ENCODE measurements at regions not wholly inside any gene's neighbourhood (a gene's known extent, or its start where the extent isn't known, plus 50 kb on each side); places are given as distances from the start of the nearest gene placed in this dataset.

DNA sequence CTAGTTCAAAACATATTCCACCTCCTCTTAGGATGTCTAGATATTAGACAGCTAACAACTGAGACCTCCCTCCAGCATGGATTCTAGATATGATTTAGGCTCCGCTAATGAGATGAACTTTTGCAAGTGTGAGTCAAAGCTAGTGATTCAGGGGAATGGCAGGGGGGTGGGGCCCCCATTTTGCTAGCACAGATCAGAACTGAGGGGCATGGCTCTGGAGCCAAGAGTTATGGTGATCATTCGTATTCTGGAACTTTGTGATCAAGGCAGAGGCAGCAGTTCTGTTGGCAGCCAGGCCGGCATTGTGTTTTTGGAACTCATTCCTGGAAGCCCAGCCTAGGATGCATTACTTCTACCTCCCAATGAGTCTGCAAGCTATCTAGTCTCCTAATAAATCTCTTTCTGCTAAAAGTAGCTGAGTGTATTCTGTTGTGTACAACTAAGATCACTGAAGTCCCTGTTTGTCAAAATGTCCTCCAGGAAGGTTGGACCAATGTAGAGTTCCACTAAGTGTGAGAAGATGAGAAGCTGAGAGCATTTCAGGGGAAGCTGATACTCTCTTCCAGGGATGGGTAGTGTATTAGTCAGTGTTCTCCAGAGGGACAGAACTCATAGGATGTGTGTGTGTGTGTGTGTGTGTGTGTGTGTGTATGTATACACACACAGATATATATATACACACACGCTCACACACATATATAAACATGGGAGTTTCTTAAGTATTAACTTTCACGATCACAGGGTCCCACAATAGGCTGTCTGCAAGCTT lies 312.7 kb downstream of the TLE3 start:
- ChIA-PET CTCF (interaction anchor here (0.7 kb wide), 1 partner anchor 34 kb away, joined by 3 read pairs; no protein-coding TSS in a partner anchor), POLR2A (no interaction called here)

DNA sequence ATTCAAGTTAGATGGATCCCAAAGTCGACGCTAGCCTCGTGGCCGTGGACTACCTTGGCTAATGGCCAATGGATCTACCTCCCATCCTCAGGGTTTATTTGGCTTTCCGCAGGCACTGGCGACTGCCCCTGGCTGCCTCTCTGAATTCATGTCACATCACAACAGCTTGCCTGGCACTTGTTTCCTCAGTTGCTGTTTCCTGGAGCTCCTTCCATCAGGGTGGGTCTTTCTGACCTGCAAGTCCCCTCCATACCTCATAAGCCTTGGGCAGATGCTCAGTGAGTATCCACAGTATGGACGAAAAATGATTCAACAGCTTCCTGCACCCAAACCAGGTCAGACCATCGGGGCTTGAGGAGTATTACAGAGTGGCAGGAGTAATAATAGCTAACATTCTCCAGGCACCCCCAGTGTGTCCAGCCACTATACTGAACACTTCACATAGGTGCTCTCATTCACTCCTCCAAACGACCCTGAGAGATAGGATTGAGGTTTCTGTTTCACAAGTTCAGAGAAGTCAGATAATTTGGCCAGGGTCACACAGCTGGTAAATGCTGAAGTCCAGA lies 311.5 kb downstream of the TLE3 start:
- CTCF ChIA-PET, result no interaction called here
- POLR2A ChIA-PET, result no interaction called here

DNA sequence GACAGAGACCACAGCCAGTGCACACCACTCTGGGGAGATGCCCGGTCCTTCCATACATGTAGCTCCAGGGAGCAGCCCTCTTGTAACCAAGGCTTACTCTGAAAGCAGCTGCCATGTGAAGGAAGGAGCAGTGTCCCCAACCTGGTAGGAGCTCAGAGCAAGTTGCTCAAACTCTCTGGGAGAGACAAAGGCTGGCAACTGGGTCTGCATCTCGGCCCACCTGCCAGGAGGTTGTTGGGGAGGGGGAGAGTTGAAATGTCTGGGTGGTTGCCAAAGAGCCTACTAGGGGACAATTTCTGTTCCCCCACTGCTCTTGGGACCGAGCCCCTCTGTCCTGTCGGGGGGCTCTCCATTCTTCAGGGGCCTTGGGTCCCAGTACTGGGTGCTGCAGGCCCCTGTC lies 309.9 kb downstream of the TLE3 start:
- ChIA-PET POLR2A (no interaction called here), CTCF (no interaction called here)

DNA sequence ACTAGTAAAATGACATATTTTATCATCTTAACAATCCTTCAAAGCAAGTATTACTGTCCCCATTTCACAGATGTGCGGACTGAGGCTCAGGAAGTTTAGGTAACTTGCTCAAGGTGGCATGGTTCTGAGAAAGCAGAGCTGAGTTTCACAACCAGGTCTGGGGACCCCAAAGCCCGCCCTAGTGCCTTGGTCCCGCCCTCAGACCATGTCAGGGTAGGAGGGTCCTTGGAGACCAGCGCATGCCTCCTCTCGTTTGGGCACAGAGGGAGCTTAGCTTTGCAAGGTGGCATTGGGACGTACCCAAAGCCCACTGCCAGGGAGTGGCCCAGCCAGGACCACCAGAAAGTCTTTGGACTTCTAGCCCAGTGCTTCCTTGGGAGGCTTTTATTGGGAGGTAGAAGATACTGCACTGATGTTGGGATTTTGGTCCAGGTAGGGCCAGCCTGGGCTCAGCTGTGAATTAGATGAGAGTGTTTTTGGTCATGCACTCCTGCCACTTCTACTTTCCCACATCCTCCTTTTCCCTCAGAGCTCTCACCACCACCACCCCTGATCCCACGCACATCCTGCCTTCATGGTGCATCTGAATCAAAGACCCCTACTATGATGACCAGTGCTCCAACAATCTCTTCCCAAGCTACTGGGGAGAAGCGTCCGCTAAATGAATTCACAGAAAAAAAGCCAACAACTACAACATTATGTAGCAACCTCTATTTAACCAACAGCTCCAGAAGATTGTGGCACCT lies 307.9 kb downstream of the TLE3 start:
- ChIA-PET CTCF (no interaction called here), POLR2A (no interaction called here)

DNA sequence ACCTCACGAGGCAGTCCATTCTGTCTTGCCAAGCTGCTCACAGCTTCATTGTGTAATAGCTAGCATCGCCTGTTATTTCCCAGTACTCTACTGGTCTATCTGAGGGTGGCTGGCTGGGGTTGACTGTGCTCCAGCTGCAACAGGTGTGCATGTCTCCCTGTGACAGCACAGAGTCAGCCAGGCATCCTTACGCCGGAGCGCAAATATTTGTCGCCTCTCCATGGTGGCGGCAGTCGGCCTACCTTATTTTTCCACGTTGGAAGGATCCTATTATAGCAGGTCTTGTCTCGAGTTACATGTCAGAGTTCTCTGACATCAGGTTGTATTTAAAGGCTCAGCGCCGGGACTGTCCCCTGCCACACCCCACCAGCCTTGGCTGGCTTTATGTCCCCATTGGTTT lies 307.1 kb downstream of the TLE3 start:
- ChIA-PET POLR2A (no interaction called here), CTCF (no interaction called here)

DNA sequence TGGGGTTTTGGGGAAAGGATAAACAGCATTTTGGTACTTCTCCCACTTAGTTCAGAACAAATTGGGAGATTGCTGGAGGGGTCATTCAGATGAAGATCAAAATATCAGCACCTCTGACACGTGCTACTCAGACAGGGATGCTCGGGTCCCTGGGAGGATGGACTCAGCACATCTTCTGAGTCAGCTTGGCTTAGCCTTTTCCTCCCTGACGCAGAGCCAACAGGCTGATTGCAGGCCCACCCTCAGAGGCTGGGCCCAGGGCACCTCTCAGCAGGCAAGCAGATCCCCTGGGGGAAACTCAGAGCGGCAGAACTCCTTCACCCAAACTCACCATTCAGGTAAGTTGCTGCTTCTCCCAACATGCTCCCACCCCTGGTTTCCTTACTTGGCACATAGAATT lies 304.9 kb downstream of the TLE3 start:
- POLR2A ChIA-PET, result no interaction called here

DNA sequence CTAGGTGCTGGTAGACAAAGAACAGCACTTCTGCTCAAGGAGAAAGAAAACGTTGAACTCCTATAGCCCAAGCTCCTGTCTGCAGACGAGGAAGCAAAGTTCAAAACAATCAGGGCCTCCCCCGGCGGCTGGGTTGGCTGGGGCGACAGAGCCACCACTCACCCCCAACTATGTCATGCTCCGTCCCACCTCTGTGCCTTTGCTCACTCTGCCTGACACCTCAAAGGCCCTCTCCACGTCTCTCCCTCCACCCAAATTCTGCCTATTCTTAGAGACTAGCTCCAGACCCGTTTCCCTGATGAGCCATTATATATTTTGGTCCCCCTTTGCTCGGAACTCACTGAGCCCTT lies 304.3 kb downstream of the TLE3 start:
- ChIA-PET POLR2A (no interaction called here), CTCF (no interaction called here)

More for the DNA sequence above, 304.9 kb downstream of the TLE3 start:
- CTCF ChIA-PET, result no interaction called here

DNA sequence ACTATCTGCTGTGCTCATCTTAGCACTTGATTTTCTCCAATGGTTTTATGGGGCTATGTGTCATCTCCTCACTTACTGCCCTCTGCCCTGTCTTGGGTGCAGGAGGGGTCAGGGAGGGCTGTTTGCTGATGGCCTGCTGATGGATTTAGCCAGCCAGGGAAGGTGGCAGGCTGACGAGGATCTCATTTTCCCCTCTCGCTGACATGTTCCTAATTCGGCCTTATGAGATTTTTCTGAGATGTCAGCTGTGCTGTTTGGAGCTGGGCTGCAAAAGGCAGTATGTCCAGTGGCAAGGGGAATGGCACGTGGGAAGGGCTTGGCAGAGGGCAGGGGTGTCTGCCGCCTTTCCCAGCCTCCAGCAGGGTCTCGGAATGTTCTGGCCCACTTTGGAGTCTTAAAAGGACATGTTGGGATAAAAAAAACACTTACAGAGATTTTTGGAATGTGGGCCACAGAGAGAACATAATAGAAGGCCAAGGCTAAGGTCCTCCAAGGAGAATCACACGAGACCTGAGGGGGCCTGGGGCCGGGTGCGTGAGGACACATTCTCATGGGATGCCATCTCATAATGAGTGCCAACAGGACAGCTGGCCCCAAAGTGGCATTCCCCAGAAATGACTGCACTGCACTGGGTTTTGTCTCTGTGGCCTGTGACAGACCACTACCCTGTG lies 303.8 kb downstream of the TLE3 start:
- CTCF ChIA-PET, result no interaction called here
- POLR2A ChIA-PET, result no interaction called here

DNA sequence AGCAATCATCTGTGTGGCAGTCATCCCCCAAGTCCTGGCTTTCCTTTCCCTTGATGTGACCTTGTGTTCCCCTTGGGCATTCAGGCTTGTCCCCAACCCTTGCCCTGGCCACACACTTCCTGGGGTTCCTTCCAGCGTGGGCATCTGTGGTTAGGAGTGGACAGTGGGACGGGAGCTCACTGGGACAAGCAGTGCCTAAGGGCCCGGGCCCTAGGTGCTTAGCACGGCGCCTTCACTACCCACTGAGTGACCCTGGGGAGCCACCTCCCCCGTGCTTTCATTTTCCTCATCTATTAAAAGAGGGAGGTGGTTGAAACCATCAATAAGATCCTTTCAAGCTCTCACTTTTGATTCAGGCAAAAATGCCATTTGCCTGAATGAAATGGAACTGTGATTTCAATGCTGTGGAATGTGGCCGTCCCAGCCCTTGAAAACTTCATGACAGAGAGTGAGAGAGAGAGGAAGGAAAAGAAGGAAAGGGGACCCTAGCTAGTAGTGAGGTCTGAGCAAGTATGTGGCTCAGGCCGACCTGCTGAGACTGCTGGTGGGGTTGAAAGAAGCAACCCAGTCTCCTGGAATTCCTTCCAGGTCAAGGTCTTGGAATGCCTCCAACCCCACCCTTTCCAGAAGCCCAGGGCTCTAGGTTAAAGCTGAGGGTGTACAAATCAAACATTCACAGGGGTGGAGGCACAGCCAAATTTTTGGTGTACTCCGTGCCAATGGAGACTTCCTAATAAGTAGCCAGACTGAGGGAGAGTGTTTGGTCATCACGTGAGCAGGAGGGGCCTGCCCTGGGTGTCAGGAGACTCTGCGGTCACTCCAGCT lies 302.9 kb downstream of the TLE3 start:
- ChIA-PET POLR2A (no interaction called here), CTCF (no interaction called here)

DNA sequence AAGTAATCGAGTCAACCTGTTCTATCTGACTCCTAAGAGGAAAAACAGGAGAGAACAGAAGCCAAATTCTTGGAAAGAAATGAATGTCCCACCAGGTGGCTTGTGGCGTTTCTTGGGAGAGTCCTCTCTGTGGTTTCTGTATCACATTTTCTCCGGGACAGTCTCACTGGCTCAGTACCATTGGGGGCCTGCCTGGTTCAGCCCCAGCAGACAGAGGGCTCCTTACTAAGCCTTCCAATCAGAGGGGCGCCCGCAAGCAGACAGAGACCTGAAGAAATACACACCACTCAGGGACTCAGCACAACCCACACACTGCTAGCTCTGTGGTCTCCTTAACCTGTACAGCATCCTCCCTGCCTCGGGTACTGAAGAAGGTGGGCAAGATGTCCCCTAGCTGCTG lies 302.1 kb downstream of the TLE3 start:
- CTCF ChIA-PET, result no interaction called here
- POLR2A ChIA-PET, result no interaction called here

DNA sequence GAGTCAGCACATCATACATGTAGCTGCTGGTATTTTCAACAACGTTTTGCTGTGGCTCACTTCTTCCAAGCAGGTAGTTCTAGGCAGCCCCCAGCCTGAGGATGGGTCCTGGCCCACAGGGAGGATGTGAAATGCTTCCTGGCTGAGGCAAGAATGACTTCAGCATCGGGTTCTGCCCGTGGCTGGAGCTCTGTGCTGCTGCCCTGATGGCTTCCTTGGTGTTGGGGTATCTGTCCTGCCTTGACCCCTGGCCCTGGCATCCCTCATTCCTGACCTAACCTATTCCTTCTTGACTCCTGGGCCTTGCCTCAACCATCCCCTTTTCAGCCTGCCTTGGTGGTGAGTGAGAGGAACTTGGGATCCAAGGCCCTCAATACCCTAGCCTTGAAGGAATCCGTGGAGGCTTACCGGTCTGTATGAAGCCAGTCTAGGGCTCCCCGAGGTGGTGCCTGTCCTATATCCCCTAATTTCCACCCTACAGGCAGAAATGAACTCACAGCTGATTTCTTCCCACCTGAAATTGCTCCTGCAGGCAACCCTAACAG lies 300.6 kb downstream of the TLE3 start:
- ChIA-PET POLR2A (no interaction called here), CTCF (no interaction called here)

DNA sequence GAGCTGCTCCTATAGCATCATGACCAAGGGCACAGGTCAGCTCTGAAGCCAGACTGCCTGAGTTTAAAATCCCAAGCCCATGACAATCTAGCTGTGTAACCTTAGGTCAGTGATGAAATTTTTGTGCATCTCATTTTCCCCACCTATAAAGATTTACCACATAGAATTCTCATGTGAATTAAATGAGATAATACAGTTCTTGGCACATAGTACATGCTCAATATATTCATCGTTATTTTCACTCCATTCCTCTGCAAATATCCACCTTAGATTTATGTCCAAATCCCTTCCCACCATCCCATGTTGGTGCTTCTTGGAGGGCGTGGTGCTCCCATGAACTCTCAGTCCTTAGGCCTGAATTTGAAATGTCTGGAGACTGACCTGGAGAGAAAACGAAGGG lies 300.1 kb downstream of the TLE3 start:
- ChIA-PET CTCF (no interaction called here), POLR2A (no interaction called here)

DNA sequence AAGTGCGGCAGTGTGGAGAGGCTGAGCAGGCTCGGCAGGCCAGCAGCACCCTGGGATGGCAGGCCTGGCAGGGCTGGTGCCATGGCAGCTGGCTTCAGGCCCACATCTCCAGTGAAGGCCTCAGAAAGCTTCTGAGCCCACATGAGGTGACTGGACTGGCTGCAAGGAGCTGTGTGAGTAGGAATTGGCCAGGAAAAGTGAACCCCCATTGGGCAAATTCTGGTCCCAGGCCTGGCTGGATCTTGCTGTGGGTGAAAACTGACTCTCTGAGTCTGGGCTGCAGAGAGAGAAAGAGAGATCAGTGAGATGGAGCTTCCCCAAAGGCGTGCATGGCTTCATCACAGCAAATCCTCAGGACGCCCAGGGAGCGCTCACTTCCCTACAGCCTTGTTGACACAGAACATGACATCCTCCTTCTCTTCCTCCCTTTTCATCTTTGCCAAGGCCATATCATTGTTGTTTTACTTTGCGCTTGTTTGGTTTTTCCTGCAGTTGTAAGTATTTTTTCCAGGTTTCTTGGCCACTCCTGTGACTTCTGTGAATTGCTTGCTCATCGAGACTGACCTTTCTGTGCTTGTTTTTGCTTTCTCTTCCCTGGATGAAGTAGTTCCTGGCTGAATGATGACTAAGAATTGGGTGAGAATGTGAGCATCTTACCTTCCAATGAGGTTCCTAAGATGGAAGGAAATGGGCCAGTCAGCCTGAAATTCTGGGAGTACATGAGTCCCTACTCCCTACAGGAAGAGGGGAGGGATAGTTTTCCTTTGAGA lies 299.1 kb downstream of the TLE3 start:
- POLR2A ChIA-PET, result no interaction called here
- CTCF ChIA-PET, result no interaction called here

DNA sequence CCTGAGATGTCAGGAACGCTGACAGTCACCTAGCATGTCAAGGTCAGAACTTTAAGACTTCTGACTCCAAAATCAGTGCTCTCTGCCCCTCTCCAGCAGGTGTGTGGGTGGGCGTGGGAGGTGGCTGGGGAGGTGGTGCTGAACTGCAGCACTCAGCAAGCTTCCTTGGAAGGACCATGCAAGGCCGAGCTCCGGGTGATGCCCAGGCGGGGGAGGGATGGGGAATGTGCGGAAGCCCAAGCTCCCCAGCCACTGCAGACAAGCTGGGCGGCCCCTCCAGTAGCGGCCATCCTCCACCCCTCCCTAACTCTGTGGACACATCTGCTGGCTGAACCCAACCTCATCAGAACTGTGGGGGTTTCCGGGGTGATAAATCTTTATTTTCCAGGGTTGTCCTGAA lies 296.6 kb downstream of the TLE3 start:
- ChIA-PET POLR2A (no interaction called here), CTCF (interaction anchor here (0.6 kb wide), 1 partner anchor 187 kb away, joined by 3 read pairs; no protein-coding TSS in a partner anchor)

DNA sequence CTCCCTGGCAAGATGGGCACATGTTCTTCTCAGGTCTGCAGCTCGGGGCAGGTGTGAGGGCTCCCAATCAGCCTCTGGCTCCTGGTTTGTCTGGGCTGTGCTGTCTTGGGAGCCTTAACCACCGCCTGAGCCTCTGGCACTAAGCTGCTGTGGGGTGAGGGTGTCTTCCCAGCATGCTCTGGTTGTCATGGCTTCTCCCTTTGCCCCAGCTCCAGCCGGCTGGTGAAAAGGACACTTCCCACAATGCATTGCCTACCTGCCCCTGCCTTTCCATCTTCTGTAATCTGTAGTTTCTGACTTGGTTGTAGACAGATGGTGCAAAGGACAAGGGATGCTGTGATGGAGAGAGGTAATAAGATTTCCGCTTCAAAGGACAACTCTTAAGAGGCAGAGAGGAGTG lies 295.3 kb downstream of the TLE3 start:
- ChIA-PET CTCF (no interaction called here), POLR2A (no interaction called here)

DNA sequence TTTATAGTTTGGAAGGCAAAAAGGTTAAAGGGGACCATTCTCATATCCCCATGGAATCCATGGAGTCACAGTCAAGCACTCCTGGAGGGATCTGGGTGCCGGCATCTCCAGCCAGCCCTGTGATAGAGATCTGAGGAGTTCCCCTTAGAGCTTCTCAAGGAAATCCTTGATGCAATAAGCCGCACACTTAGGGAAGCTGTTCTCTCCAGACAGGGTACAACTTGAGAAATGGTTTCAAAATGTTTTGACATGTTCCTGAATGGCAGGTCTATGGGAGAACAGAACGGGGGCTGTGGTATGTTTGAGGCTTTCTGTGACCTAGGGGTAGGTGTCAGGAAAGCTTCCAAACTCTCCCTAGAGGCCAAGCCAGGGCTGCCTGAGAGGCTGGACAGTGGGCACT lies 292.9 kb downstream of the TLE3 start:
- CTCF ChIA-PET, result no interaction called here
- POLR2A ChIA-PET, result no interaction called here

DNA sequence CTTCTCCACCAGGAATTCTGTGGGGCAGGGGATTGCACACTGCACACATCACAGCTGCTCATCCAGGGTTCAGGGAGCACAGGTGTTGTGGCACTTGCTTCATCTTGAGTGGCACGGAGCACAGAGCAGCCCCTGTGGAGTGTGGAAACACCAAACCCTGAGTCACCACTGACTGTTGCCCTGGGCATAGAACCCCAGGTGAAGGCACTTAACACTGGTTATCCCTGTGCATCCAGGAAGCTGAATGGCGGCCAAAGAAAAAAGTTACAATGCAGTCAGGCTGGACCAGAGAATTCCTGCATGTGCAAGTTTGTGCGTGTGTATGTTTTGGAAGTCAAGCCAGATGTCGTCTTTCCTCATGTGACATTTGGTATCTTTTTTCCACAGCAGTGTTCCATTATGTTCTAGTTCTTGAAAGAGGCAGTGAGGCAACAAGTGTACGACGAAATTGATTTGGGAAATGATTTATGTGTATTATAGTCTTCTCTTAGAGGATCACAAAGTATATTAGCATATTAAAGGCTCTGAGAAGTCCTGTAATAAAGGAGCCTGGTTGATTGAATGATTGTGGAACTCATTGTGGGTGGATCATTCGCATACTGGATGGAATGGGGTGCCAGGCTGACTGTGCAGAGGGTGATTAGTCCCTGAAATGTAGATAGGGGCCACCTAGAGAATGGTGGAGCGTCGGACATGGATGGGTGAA lies 292.3 kb downstream of the TLE3 start:
- CTCF ChIA-PET, result no interaction called here
- POLR2A ChIA-PET, result no interaction called here

DNA sequence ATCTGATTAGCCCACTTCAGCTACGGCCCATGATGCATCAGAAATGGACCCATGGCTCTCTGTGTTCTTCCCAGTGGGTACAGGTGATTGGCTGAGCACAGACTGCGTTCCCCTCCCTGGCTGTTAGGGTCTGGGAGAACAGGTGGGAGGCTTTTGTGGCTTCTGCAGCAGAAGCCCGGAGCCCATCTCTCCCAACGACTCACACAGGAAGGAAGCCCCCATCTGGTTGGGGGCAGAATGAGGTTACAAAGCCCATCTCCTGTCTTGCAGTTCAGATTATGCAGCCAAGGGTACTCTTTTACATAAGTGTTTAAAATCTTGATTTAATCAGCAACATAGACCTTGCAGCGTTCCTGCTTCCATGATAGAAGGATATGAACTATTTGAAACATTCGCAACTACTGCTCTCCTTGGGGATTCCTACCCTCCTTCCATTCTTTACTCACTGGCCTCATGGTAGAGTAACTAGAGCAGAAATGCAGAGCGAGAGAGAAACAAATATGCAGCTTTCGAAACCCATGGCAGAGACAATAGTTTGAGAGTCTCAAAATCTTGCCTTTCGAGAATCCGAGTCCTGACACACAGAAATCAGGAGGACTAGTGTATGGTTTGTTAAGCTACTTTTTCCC lies 291.3 kb downstream of the TLE3 start:
- ChIA-PET POLR2A (no interaction called here), CTCF (no interaction called here)

Data from activated CD8-positive, alpha-beta memory T cell treated with anti-CD3 and anti-CD28 coated beads for 36 hours (primary cell).